SK-N-MC (cell line): ENCODE measurements at regions not wholly inside any gene's neighbourhood (a gene's known extent, or its start where the extent isn't known, plus 50 kb on each side); places are given as distances from the start of the nearest gene placed in this dataset.

Experiments
- EZH2 ChIP-seq: fragments of 200-600 bp; sonication (generic); IDR thresholded peaks from one replicate; pipeline ENCODE4 v1.6.1; 2017; ENCODE audit warnings: antibody characterized with exemption
- POLR2AphosphoS5 ChIP-seq: IDR thresholded peaks from 2 replicates; pipeline ENCODE4 v1.6.1; 2012; ENCODE audit warnings: mild to moderate bottlenecking, low read depth, low read length, borderline replicate concordance

GRCh38 chr12:64995816-64996215 is 125.3 kb downstream of the WIF1 start:
- no peak for TF ChIP-seq EZH2
- no peak for TF ChIP-seq POLR2AphosphoS5
